D721Med (cell line): ENCODE measurements at regions not wholly inside any gene's neighbourhood (a gene's known extent, or its start where the extent isn't known, plus 50 kb on each side); places are given as distances from the start of the nearest gene placed in this dataset.

Experiments
- DNase-seq: peaks from one replicate; pipeline ENCODE4 v3.0.0; 2011; ENCODE audit warnings: low spot score; ENCODE audit not compliant: insufficient read length
- FAIRE-seq: peaks from 2 replicates; lab custom pipeline; 2011; peaks lifted over from hg19 to GRCh38; lab: Jason Lieb, UNC
- CTCF ChIP-seq: IDR thresholded peaks from 2 replicates; pipeline ENCODE4 v1.5.1; 2012; ENCODE audit warnings: mild to moderate bottlenecking, control low read depth; ENCODE audit not compliant: insufficient read depth; ENCODE audit errors: missing control alignments

GRCh38 chr6:91569071-91569470 is 982.2 kb upstream of the MAP3K7 start:
- no peak for FAIRE-seq
- no peak for DNase-seq
- TF ChIP-seq CTCF = no peak

GRCh38 chr6:91566467-91566866 is 979.6 kb upstream of the MAP3K7 start:
- no peak for TF ChIP-seq CTCF
- no peak for FAIRE-seq

GRCh38 chr6:91565207-91565606 is 978.3 kb upstream of the MAP3K7 start:
- DNase-seq (no peak), FAIRE-seq (no peak)
- TF ChIP-seq CTCF = no peak

More at GRCh38 chr6:91566467-91566866, 979.6 kb upstream of the MAP3K7 start:
- no peak for DNase-seq

GRCh38 chr6:91562955-91563354 is 976.1 kb upstream of the MAP3K7 start:
- DNase-seq (no peak), FAIRE-seq (no peak)
- no peak for TF ChIP-seq CTCF

- no peak for TF ChIP-seq CTCF
- no peak for FAIRE-seq
Observed at GRCh38 chr6:91560409-91560808, 973.5 kb upstream of the MAP3K7 start.

GRCh38 chr6:91540902-91541301 is 954.0 kb upstream of the MAP3K7 start:
- no peak for FAIRE-seq
- no peak for DNase-seq

More at GRCh38 chr6:91560409-91560808, 973.5 kb upstream of the MAP3K7 start:
- DNase-seq = no peak

GRCh38 chr6:91539456-91539855 is 952.6 kb upstream of the MAP3K7 start:
- no peak for TF ChIP-seq CTCF
- DNase-seq (no peak), FAIRE-seq (no peak)

More at GRCh38 chr6:91540902-91541301, 954.0 kb upstream of the MAP3K7 start:
- no peak for TF ChIP-seq CTCF
